Spinal cord (tissue), 9 donors: ENCODE measurements at regions not wholly inside any gene's neighbourhood (a gene's known extent, or its start where the extent isn't known, plus 50 kb on each side); places are given as distances from the start of the nearest gene placed in this dataset.
A peak's percentile ranks its signal among the peaks of the same experiment; 100 is the strongest.
"Not testable (repeated sequence)": the region's sequence is repeated elsewhere in the genome, so short reads cannot be mapped to it uniquely, and the experiment has no call there.

Source experiments
- DNase-seq, 6 donors: peaks; one replicate each; pipeline versions ENCODE4 v3.0.0 to v3.0.0-alpha.2; 2013 to 2015; ENCODE audit warnings: low spot score in 6 of 6, low read depth in 4 of 6
- H3K27ac ChIP-seq: one replicate; pipeline ENCODE4 v1.5.1; 2013; ENCODE audit warnings: low read depth, low read length, control low read depth
- H3K27me3 ChIP-seq: one replicate; pipeline ENCODE4 v1.6.1; 2013; ENCODE audit warnings: low read length; ENCODE audit not compliant: control insufficient read depth, insufficient read depth
- H3K36me3 ChIP-seq: one replicate; pipeline ENCODE4 v1.6.1; 2013; ENCODE audit warnings: low read length; ENCODE audit not compliant: control insufficient read depth, insufficient read depth
- H3K4me1 ChIP-seq: one replicate; pipeline ENCODE4 v1.6.1; 2013; ENCODE audit warnings: low read length; ENCODE audit not compliant: control insufficient read depth, insufficient read depth
- H3K4me3 ChIP-seq: one replicate; pipeline ENCODE4 v1.5.1; 2013; ENCODE audit warnings: low read depth, low read length, control low read depth
- H3K9me3 ChIP-seq: one replicate; pipeline ENCODE4 v1.6.1; 2013; ENCODE audit warnings: low read length; ENCODE audit not compliant: control insufficient read depth, insufficient read depth
- WGBS: methylation state at CpG from one replicate; pipeline ENCODE4 v1.1.5; 2013; ENCODE audit warnings: missing lambda C conversion rate; ENCODE audit not compliant: insufficient coverage; 5-methylcytosine and 5-hydroxymethylcytosine counted together
- donor health status: healthy.

DNA sequence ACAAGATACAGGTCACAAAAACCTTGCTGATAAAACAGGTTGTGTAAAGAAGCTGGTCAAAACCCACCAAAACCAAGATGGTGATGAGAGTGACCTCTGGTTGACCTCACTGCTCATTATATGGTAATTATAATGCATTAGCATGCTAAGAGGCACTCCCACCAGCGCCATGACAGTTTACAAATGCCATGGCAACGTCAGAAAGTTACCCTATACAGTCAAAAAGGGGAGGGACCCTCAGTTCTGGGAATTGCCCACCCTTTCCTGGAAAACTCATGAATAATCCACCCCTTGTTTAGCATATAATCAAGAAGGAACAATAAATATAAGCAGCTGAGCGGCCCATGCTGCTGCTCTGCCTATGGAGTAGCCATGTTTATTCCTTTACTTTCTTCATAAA, 434.1 kb downstream of the ZNF536 start:
- WGBS: 40% methylated on average over 1 of the region's 3 CpGs
- H3K27me3 ChIP-seq: no peaks in the 10 kb centered on the region
- H3K27ac ChIP-seq: no peak overlapping the region
- no peaks in the 10 kb centered on the region for H3K4me1 ChIP-seq
- H3K36me3 ChIP-seq: no peaks in the 10 kb centered on the region
- H3K9me3 ChIP-seq: no peaks in the 10 kb centered on the region
- DNase-seq: no peak
- no peak overlapping the region for H3K4me3 ChIP-seq

DNA sequence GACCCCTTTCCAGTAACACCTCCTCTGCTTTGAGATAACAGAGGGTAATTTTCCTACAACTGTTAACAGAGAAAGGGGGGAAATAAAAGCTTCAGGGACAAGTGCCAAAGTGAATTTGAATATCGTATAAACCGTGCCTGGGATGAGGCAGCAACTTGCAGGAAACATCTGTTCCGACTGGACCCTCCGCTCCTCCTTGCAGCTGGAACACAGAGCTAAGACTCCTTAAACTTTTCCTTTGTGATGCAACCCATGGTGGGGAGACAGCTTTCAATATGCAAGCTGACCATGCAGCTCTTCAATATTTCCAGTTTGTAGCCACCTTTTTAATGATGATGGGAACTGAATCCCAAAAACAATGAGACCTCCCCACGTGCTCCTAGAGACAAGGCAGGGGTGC, 432.6 kb downstream of the ZNF536 start:
- Histone ChIP-seq H3K27ac (no peak overlapping the region), H3K9me3 (no peaks in the 10 kb centered on the region), H3K4me3 (no peak overlapping the region), H3K36me3 (no peaks in the 10 kb centered on the region), H3K27me3 (no peaks in the 10 kb centered on the region), H3K4me1 (no peaks in the 10 kb centered on the region)
- DNase-seq: peak in 2 of 6 donors; percentile 22 to 45
- 26% methylated on average over 5 of the region's 5 CpGs for WGBS

DNA sequence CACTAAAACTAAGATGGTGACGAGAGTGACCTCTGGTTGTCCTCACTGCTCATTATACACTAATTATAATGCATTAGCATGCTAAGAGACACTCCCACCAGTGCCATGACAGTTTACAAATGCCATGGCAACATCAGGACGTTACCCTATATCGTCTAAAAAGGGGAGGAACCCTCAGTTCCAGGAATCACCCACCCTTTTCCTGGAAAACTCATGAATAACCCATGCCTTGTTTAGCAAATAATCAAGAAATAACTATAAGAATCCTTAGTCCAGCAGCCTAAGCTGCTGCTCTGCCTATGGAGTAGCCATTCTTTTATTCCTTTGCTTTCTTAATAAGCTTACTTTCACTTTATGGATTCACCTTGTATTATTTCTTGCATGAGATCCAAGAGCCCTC, 432.1 kb downstream of the ZNF536 start:
- H3K36me3 ChIP-seq, H3K27ac ChIP-seq, H3K4me3 ChIP-seq, H3K9me3 ChIP-seq, DNase-seq, H3K4me1 ChIP-seq, H3K27me3 ChIP-seq: not testable (repeated sequence)
- 60% methylated on average over 1 of the region's 3 CpGs for WGBS

DNA sequence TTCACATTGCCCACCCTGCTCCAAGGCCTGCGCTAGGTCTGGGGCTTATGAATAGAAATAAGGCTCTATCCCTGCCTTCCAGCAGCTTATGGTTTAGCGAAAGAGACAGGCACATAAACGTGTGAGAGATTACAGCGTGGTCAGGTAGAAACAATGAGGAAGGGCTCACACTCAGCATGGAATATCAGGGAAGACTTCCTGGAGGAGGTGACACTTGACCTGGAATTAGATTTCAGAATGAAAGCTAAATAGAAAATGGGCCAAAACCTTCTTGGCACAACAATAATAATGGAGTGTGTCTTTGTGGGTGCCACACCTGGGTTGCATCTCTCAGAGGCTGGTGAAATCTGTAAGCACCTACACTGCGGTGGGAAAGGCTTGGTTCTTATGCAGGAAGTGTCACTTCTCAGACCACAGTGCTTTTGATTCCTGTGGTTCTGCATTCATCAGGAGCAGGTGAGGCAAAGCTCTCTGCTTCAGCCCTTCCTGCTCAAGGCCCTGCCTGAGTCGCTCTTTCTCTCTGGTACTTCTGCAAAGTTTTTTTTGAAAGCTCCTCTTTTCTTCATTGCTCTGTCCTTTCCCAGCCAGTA, 430.3 kb downstream of the ZNF536 start:
- H3K9me3 ChIP-seq: no peaks in the 10 kb centered on the region
- H3K27ac ChIP-seq: no peak overlapping the region
- H3K36me3 ChIP-seq: no peaks in the 10 kb centered on the region
- peaks cover 2% of the 10 kb centered on the region for H3K27me3 ChIP-seq
- WGBS: 88% methylated on average over 5 of the region's 6 CpGs
- no peak overlapping the region for H3K4me3 ChIP-seq
- DNase-seq: no peak
- no peaks in the 10 kb centered on the region for H3K4me1 ChIP-seq

DNA sequence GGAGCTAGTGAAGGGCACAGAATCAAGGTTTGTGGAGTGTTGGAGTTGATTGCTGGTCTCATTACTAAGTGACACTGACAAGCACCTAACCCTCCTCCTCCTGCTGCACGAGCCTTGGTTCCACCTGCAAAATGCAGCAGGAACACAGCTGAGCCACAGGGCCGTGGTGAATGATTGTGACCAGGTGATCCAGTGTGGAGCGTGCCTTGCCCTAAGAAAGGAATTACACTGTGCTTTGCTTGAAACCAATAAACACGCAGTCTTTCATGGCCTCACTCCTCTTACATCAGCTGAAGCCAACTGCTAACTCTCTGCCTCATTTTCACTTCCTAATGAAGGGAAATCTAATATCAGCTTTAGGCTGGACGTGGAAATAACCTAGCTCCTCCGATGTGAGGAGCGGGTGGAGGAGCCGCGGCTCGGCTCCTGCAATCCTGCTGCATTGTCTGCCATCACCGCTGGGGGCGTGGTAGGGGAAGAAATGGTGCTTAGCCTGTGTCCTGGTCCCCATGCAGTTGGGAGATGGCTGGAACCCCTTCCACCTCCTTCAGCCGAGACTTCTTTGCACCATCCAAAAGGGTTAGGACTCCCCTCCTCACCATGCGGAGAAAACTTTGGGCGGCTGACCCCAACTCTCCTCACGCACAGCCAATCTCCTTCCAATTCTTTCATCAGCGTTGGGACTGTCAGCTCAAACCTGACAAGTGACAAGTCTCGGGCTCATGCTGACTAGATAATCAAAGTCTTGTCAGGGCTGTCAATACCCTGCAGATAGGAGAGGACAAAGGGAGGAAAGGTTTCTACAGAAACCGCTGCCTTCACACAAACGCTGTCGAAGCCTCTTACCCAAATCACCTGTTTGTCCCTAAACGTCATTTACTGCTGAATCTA, 427.9 kb downstream of the ZNF536 start:
- Histone ChIP-seq H3K36me3 (no peaks in the 10 kb centered on the region), H3K27me3 (peaks cover 2% of the 10 kb centered on the region), H3K27ac (no peak overlapping the region), H3K9me3 (no peaks in the 10 kb centered on the region), H3K4me1 (no peaks in the 10 kb centered on the region), H3K4me3 (no peak overlapping the region)
- DNase-seq: peak in 2 of 6 donors; percentile 50 to 63
- WGBS: 47% methylated on average over 12 of the region's 22 CpGs

DNA sequence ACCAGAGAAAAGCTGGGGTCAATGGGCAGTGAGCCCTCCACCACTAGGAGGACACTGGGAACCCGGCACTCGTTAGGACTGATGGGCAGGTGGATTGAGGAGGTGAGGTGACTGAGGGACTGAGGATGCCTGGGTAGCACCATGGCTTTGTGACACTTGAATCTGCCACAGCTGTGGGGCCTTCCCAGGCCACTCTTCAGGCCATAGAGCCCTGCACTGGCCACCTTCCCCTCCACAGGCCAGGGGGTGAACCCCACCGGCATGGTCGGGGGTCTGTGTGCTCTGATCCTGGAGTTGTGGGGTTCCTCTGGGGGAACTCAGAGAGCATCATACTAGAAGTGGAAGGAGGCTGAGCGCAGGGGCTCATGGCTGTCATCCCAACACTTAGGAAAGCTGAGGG, 423.5 kb downstream of the ZNF536 start:
- H3K36me3 ChIP-seq: no peaks in the 10 kb centered on the region
- whole genome bisulfite sequencing: 84% methylated on average over 3 of the region's 5 CpGs
- DNase-seq: no peak

DNA sequence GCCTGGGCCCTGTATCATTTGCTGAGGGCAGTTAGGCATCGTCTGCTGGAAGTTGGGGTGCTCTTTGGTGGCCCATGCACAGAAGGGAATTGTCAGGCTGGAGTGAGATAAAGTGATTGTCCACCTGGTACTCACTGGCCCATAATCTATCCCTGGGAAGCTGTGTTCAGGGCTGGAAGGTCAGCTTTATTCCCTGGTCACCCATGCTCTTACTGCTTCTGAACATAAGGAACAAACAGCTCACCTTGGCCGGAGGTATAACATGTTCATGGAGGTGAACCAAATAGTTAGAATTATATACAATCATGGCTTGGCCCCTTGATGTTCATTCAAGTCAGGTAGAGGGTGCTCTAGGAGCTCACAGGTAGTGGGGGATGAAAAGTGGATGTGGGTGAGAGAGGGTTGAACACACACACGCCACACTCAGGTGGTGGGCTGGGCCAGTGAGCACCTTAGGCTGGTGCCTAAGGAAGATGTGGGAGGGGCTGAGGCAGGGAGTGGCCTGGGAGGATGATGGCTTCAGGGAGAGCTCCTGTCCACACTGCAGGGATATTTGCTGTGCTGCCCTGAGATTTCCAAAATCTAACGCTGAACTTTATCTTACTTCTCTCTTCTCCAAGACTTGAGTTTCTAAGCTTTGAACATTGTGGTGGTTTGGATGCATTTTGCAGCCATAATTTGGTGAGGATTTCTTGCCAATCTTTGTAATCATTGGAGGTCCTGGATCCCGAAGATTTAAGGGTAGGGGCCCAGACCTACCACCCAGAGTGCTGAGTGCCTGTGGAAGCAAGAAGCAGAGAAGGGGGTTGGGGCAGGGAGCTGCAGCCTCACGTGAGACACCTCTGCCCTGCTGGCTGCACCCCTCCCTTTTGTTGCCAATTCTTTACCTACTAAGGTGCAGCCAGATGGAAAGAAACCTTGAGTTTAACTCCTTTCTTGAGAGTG, 420.6 kb downstream of the ZNF536 start:
- Histone ChIP-seq H3K4me3 (no peak overlapping the region), H3K36me3 (no peaks in the 10 kb centered on the region), H3K27me3 (peaks cover 2% of the 10 kb centered on the region), H3K27ac (no peak overlapping the region), H3K4me1 (peaks cover 4% of the 10 kb centered on the region), H3K9me3 (no peaks in the 10 kb centered on the region)
- no peak for DNase-seq
- 100% methylated on average over 3 of the region's 6 CpGs for WGBS

More for the DNA sequence above, 423.5 kb downstream of the ZNF536 start:
- Histone ChIP-seq H3K4me3 (no peak overlapping the region), H3K27ac (no peak overlapping the region), H3K4me1 (peaks cover 4% of the 10 kb centered on the region), H3K9me3 (no peaks in the 10 kb centered on the region), H3K27me3 (peaks cover 2% of the 10 kb centered on the region)

DNA sequence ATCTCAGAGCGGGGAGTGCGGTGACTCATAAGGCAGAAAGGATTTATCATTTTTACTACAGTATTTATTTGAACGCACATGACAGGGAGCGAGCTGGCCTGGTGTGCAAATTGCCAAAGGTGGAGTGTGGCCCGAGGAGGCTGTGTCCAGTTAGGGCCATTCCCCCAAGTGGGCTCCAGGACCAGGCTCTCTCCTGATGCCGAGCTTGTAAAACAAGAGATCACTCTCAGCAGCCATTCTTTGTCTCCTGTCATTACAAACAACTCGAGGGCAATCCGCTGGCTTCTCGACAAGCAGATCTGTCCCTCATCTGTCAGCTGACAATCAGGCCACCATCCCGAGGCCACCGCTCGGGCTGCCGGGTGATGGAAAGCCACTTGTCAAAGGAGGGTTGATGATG, 418.9 kb downstream of the ZNF536 start:
- Histone ChIP-seq H3K36me3 (no peaks in the 10 kb centered on the region), H3K4me1 (peaks cover 4% of the 10 kb centered on the region), H3K9me3 (no peaks in the 10 kb centered on the region), H3K27me3 (no peaks in the 10 kb centered on the region), H3K27ac (no peak overlapping the region), H3K4me3 (no peak overlapping the region)
- peak in 1 of 6 donors; percentile 36 for DNase-seq
- WGBS: 68% methylated on average over 8 of the region's 13 CpGs

DNA sequence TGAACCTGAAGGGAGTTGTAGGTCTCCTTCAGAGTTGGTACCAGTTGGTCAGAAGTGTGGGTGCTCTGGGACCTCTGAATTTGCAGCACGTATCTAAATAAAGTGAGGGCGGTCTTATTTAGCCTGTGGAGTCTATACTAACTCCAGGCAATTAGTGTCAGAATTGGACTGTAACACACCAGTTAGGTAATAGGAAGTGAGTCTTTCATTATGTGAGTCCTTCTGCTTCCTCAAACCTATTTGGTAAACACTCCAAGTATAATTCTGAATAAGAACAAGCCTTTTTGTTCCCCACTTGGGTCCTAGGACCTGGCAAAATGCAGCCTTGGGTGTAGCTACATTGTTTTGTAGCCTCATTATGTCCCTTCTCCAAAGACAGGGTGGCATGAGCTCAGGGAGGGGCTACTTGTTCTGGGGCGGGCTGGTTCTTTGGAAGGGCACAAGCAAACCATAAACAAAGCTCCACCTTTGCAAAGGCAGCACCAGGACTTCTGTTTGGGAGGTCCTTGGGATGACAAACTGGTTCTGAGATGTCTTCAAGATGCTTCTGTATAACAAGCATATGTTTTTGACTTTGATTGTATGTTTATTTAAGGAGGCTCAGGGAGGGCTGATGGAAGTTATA, 418.0 kb downstream of the ZNF536 start:
- H3K27ac ChIP-seq: no peak overlapping the region
- DNase-seq: no peak
- H3K36me3 ChIP-seq: no peaks in the 10 kb centered on the region
- H3K4me1 ChIP-seq: peaks cover 4% of the 10 kb centered on the region
- no peaks in the 10 kb centered on the region for H3K9me3 ChIP-seq
- WGBS: no CpG with 5 or more reads among the region's 3 CpGs
- no peak overlapping the region for H3K4me3 ChIP-seq
- H3K27me3 ChIP-seq: no peaks in the 10 kb centered on the region
